NCI-H748 (cell line): ENCODE measurements at regions not wholly inside any gene's neighbourhood (a gene's known extent, or its start where the extent isn't known, plus 50 kb on each side); places are given as distances from the start of the nearest gene placed in this dataset.
A peak's percentile ranks its signal among the peaks of the same experiment; 100 is the strongest.

ENCODE experiments used
- DNase-seq: peaks from one replicate; lab custom pipeline; 2025; ENCODE audit not compliant: unreplicated experiment; lab: John Stamatoyannopoulos, UW

DNA sequence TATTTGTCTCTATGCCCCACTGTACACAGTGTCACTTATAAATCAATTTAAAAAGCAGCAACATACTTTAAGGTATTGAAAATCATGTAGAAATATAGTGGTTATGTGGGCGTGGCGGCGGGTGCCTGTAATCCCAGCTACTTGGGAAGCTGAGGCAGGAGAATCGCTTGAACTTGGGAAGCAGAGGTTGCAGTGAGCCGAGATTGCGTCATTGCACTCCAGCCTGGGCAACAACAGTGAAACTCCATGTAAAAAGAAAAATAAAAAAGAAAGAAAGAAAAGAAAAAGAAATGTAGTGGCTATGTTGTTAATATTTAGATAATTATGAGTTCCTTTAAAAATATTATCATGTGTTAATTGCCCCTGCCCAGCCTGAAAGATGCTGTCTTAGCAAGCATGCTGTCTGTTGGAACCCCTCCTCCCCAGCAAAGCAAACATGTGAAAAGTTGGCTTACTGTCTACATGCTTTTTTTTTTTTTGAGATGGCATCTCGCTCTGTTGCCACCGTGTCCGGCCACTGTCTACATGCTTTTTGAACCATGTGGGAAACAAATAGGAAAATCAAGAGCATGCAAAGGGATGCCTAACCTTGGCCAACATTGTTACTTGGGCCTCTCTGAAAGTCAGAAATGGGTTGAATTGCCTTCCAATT is 151.4 kb upstream of the TSHZ2 start:
- no peak for DNase-seq

DNA sequence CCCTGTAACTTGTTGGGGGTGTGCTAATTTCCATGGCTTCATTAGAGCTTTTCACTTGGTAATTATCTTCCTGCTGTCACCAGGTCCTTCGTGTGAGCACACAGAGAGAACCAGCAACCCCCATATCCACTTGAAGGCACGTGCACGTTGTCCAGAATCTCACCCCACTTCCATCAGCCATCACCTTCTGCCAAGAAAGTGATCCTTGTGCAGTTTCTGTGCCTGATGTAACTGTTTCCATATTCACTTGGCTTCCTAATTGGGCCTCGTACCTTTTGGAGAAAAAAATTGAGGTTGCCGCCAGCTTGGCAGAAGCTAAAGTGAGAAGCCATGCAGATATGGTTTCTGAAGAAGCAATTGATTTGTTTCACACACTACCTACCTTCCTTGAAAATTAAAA is 153.7 kb upstream of the TSHZ2 start:
- DNase-seq = no peak

DNA sequence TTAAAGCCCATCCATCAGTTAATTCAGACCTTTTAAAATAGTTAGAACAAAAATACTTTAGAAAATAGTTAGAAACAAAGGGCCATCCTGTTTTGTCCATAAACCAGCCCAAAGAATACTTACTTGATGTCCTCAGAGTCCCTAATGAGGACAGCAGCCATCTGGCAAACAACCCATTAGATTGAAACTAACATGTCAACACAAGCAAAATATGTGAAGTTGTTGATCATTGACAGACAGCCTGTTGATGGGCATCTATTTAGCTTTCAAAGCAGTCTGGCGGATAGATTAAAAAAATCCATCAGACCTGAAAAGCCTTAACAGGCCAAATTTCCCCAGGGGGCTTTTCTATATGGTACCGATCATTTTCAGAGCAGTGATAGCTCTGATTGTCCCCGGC is 154.2 kb upstream of the TSHZ2 start:
- DNase-seq = no peak

DNA sequence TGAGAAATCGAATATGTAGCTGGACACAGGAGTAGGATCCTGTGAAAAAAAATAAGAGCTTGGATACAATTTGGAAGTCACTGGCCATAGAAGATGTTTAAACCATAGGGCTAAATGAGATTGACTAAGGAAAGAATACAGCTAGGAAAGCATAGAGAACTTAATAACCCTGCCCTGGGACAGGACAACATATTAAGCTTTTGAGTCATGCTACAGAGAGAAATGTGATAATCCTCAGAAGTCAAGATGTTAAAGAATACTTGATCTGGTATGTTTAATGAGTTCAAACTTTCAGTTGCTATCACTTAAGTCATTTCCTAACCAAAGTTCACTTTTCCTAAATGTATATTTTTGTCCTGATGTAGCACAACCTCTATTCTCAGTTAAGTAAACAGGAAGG is 154.6 kb upstream of the TSHZ2 start:
- DNase-seq = no peak

DNA sequence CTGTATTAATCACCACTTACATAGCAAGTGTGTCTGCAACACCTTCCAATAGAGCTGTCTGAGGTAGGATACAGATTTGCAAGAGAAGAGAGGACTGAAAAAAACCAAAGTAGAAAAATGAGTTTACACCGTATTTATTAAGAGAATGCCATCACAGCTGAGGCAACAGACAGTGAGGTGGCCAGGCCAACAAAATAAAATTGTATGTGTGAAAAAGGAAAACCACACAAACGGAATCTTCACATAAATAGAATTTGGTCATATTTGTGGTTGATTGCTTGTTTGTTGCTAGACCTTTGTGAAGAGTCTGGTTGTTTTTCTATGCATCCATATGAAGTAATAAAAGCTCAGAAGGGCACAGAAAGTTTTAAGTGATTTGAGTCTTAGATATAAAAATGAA is 157.8 kb upstream of the TSHZ2 start:
- DNase-seq = no peak

DNA sequence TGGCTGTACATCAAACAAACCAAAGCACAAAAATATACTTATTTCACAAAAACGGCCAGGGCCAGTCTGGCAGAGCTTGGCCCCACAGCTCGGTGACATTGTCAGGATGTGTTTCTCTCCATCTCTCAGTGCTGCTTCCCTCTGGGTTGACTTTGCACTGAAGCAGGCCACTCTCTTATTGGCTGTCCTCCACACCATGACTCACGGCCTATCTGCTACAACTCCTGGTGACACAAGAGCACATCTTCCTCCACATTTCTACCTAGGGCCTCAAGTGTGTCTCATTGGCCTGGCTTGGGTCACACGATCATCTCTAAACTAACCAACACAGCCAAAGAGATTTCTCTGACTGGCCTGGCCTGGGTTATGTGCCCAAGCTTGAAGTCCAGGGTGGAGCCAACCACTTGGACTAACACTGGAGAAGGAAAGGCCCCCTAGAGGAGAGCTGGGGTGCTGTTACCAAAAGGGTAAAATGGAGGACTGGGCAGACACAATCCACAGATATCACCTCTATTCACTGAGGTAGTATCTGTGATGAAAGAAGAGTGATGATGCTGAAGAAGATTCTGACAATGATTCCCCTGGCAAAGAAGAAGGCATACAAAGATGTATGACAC is 159.8 kb upstream of the TSHZ2 start:
- no peak for DNase-seq

DNA sequence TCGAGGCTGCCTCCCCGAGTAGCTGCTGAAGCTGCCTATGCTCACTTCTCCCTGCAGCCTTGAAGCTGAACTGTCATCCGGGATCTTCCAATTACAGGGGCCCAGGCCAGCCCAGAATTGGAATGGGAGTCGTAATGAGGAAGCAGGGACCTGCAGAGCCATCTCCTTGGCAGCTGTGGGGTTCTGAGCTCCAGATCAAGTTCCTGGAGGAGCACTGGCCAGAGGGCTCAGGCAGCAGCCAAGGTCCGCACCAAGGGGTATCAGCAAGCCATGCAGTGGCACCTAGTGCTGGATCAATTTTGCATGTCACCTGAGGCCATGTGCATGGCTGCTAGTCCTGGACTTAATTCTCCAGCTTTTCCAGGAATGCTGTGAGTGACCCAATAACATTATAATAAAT is 163.2 kb upstream of the TSHZ2 start:
- no peak for DNase-seq

DNA sequence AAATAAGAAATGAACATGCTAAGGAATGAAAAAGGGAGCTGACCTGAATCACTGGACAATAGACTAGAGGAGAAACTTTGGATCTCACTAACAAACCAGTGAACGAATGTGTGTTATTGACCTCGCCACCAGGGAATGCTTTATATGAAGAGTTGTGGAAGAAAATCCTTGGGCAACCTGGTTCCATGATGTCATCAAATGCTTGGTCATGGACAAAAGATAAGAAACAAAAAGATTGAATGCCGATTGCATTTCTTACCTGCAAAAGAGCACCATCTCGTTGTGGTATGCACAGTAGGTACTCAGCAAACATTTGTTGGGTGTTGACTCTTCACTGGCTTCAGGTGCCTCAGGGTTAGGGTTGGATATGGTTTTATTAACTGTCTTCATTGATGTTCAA is 165.2 kb upstream of the TSHZ2 start:
- DNase-seq = no peak

DNA sequence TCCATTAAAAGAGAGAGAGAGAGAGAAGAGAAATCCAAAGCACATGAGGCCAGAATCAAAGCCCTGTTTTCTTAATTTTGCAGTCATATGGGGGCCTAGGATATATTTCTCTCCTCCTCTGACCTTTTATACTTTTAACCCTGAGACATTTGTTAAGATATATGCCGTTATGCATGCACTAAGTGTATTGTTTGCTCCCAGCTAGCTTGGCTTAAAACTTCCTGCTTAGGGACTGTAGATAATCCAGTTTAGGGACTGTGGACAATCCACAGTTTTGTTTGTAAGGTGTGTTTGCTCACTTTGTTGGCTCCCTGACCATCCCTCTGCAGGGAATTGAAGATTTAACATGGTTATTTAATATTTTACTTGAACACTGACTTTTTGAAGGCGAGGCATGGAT is 166.3 kb upstream of the TSHZ2 start:
- no peak for DNase-seq

DNA sequence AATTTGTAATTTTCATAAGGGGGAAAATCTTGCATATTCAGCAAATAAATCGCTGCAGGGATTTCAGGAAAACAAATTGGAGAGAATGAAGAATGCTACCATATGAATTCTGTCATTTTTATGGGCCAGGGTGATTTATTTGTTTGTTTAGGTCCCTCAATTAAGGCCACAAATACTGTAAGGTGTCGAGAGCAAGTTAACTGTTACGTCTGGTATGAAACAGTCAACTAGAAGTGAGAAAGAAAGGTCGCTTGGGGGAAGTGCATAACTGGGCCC is 166.9 kb upstream of the TSHZ2 start:
- no peak for DNase-seq

DNA sequence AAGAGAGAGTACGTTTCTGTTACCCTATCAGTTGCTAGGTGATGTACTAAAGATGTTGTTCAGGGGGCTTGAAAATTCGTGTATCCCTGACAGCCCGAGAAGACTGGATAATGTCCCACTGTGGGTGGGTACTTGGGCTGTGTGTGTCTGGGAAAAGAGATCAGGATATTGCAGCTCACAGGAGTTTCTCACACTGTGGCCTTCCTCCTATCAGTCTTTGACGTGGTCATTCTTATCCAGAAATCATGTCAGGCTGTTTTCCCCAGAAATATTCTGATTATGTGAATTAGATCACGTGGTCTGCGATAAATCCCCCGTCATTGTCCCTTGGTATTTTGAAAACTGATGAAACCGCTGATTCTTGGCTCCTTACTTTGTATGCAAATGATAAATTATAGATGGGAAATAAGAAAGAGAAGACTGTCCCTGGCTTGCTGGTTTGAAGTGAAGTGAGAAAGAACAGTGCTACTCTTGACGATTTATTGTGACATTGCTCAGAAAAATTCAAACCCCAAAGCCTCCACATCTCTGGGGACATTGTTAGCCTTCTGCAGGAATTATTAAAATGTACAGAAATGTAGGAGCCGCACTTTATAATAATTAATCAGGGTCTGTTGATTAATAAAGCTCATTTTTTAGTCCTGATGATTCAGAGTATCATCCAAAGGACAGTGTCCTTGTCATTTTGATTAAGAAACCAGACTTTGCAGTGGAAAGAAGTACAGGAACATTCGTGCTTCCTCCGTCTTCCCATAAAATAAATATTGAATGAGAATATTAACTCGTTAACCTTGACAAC is 167.5 kb upstream of the TSHZ2 start:
- no peak for DNase-seq

DNA sequence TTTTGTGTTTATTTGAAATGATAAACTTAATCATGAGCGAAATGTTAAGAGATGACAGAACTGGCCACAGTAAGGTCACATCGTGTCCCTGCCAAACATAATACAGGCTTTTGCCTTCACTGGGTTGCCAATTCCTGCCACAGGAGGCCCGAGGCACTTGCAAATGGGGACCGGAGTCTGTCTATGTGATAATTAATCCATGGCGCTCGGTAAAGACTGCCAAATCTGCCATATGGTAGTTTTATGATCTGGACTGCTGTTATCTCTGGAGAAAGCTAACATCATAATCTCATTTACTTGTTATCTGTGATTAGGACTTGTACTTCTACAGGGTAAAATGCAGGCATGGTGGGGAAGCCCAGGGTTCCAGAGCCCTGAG is 170.5 kb upstream of the TSHZ2 start:
- DNase-seq = no peak

DNA sequence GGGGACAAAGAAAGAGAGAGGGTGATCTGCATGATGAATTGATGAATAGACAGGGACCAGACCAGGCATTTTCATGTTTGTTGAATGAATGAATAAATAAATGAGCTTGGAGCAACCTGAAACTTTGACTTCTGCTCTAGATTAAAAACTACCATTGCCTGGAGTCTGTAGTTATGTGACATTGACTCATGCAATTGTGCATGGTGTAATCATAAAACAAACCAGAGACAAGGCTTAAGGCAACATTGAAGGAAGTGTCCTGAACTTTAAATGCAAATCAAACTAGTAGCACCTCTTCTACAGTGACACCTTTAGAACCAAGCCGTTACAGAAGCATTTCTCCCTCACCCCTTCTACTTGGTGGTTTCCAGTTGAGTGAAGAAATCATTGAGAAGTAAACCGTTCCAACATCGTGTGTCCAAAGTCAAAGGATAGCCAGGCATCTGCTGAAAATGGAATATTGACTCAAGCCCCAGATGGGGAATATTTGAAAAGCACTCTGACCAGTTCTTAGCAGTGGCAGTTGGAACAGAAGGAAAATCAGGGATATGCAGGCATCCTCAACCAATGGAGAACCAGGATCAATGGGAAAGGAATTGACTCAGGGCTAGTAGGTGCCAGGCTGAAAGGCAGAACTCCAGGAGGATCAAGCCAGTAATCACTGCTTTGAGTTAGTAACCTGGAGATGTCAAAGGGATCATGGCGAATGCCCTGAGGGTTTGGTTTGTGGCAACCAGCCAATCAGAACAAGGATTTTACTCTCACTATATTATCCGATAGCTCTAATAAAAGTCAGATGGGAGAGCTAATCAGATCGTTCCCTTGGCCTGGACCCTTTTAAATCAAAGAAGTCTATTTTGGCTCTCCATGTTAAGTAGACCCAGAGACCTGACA is 171.2 kb upstream of the TSHZ2 start:
- no peak for DNase-seq

DNA sequence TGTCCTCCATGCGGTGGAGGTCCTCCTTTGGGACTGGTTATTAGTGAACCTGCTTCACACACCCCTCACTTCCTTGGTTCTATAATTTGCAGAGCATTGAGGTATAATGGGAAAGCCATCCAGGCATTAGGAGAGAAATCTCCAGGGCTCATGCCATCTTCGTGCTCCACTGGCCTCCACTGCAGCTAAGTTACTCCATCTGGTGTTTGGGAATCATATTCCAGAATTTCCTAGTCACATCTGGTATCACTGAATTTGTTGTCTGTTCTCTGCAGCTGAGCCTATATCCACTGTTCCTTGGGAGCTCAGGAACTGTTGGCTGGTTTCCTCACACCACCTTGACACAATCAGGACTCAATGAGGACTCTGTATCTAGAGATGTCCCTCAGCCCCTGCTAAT is 173.0 kb upstream of the TSHZ2 start:
- no peak for DNase-seq

DNA sequence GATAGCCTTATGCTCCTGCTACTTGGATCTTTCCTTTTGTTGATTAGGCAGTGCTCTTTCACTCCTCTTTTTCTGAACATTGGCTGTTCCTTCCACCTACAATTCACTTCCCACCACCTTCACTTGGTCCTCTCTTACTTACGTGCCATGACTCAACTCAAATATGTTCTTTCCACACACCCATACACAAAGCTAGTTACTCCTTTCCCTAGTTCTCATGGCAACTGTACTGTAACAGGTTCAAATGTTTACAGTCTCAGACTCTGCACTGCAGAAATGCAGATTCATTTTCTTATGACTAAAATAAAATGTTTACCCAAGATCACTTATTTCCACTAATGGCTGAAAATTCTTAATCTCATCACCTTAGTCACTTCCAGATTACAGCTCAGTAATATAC is 174.0 kb upstream of the TSHZ2 start:
- DNase-seq = no peak

DNA sequence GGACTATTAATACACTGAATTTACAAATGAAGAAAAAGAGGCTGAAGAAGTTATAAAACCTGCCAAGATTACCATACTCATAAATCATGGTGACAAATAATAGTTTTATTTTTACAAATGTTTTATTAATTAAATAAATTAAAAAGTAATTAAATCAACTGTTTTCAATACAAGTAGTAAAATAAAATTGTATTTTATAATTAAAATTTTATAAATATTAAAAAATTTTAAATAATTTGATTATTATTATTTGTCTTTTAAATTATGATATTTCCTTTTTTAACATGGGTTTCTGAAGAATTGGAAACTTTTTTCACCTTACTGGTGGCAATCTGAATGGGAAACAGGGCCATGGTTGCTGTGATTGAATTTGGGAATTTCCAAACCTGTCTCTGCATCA is 177.3 kb upstream of the TSHZ2 start:
- DNase-seq = no peak

DNA sequence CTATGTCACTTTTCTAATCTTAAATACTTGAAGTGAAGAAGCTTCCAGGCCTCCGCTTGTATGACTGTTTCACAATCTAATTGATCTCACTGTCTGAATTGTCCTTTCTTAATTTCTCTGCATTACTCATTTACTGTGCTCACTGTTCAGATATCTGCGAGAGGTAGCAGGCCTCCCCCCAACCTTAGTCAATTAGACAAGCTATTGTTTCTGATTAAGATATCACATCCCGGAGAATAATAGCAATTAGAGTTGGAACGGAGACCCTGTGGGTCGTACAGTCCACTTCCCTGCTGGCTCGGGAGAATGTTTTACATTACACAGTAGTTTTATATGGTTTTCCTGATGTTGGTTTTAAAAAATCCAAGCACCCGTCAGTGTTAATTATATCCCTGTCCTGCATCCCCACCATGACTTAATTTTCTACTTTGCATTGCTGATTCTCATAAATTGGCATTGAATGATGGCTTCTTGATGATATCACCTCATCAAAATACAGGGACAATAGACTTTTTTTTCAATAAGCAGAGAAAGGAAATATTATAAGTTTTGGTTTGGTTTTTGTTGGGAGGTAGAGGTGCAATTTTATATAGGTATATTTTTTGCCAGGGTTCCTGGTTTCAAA is 178.7 kb upstream of the TSHZ2 start:
- DNase-seq = no peak

DNA sequence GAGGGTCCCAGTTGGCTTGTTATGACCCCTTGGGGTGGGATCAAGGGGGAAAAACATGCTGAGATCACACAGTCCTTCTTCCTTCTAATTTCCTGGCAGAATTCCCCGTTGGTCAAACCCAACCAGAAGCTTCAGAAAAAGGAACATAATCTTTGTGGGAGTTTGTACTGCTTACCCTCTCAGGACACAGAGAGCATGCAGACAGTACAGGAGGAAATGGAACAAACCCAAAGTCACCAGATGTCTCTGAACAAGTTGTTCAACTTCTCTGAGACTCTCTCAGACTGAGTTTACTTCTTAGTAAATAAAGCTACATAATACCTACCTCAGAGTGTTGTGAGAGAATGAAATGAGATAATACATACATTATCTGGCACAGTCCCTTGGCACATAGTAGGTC is 181.1 kb upstream of the TSHZ2 start:
- DNase-seq = no peak

DNA sequence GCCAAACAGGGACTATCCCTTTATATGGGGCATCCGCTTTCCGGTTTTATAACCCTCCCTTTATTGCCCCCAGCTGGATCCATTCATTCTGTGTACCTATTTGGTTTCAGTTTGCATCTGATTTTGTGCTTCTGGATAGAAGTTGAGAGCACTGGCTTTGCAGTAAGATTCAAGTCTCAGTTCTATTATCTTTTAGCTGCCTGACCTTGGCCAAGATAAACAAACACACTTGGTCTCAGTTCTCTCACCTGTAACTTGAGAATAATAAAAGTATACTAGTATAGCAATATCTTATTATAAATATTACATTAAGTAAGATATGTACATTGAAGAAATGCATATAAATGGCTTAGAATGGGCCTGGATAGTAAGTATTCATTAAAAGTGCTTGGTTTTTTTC is 182.4 kb upstream of the TSHZ2 start:
- peak; percentile 4 for DNase-seq

DNA sequence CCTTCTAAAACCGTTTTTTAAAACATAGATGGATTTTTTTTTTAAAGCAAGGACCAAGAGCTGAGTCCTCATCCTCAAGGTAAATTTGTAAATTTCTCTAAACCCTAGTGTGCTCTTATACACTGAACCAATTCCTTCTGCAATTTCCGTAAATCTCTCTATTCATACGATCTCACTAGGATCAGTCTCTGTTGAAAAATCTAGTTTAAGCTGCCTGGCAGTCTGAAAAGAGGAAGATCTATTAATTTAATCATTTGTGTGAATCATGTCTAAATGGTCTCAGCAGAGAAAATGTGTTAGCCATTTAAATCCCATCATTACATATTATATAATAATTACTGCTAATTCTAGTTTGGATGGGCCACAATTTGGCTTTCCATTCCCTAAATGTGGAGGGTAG is 184.2 kb upstream of the TSHZ2 start:
- no peak for DNase-seq

DNA sequence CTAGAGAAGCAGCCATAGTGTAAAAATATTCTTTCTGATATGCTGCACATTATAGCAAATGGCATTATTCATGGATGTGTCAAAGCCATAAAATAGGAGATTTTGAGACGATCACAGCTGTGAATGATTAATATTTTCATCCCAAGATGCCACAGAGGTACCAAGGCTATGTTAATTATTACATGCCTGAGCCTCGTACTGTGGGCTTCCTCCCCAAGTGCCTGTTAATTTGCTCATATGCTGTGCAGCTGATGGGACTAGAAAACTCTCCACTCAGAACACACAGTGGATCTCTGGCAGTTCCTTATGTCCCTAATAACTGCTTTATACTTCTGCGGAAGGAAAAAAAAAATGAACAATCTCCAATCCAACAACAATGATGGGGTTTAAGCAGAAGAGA is 184.9 kb upstream of the TSHZ2 start:
- DNase-seq = no peak
